HG03139 (cell line): ENCODE measurements at regions not wholly inside any gene's neighbourhood (a gene's known extent, or its start where the extent isn't known, plus 50 kb on each side); places are given as distances from the start of the nearest gene placed in this dataset.

ENCODE experiments used
- ATAC-seq: cut with Tn5 transposase; IDR thresholded peaks from one replicate; pipeline ENCODE4 v1.9.1; 2021; ENCODE audit not compliant: unreplicated experiment

GRCh38 chr6:109235481-109236038 lies 140.3 kb downstream of the CEP57L1 start:
- ATAC-seq: no peak

GRCh38 chr6:109230453-109230852 lies 135.1 kb downstream of the CEP57L1 start:
- no peak for ATAC-seq

- no peak for ATAC-seq
Observed at GRCh38 chr6:109229536-109229935, 134.2 kb downstream of the CEP57L1 start.

GRCh38 chr6:109227646-109228045 lies 132.3 kb downstream of the CEP57L1 start:
- ATAC-seq: no peak

GRCh38 chr6:109226353-109226752 lies 131.0 kb downstream of the CEP57L1 start:
- ATAC-seq: no peak

- no peak for ATAC-seq
Observed at GRCh38 chr6:109225946-109226345, 130.6 kb downstream of the CEP57L1 start.

GRCh38 chr6:109224994-109225393 lies 129.7 kb downstream of the CEP57L1 start:
- ATAC-seq: no peak

- no peak for ATAC-seq
Observed at GRCh38 chr6:109224107-109224875, 129.0 kb downstream of the CEP57L1 start.

- no peak for ATAC-seq
Observed at GRCh38 chr6:109222848-109223247, 127.5 kb downstream of the CEP57L1 start.

GRCh38 chr6:109221543-109222195 lies 126.4 kb downstream of the CEP57L1 start:
- no peak for ATAC-seq
